Chondrocyte (in vitro differentiated cells): ENCODE measurements at regions not wholly inside any gene's neighbourhood (a gene's known extent, or its start where the extent isn't known, plus 50 kb on each side); places are given as distances from the start of the nearest gene placed in this dataset.
A peak's percentile ranks its signal among the peaks of the same experiment; 100 is the strongest.

Source experiments
- DNase-seq: peaks from one replicate; pipeline ENCODE4 v3.0.0; 2021; ENCODE audit warnings: mixed read lengths, low spot score
- H3K27ac Mint-ChIP-seq: one replicate; pipeline ENCODE4 v1.8.0; 2021; ENCODE audit warnings: mild to moderate bottlenecking, moderate library complexity, mixed read lengths; ENCODE audit not compliant: unreplicated experiment
- H3K27me3 Mint-ChIP-seq: 2 replicates; pipeline ENCODE4 v1.8.0; 2021; ENCODE audit warnings: low read depth, mixed read lengths
- H3K36me3 Mint-ChIP-seq: 2 replicates; pipeline ENCODE4 v1.8.0; 2021; ENCODE audit warnings: low read depth, mixed read lengths
- H3K4me1 Mint-ChIP-seq: 2 replicates; pipeline ENCODE4 v1.8.0; 2021; ENCODE audit warnings: low read depth, mild to moderate bottlenecking, mixed read lengths
- H3K4me3 Mint-ChIP-seq: one replicate; pipeline ENCODE4 v1.8.0; 2021; ENCODE audit warnings: mild to moderate bottlenecking, moderate library complexity, mixed read lengths; ENCODE audit not compliant: unreplicated experiment
- H3K9me3 Mint-ChIP-seq: 2 replicates; pipeline ENCODE4 v1.8.0; 2021; ENCODE audit warnings: low read depth, mixed read lengths
- CTCF ChIP-seq: fragments of 200-600 bp; sonication (generic); IDR thresholded peaks from 2 replicates; pipeline ENCODE4 v1.5.0; 2021; ENCODE audit warnings: antibody characterized with exemption, mild to moderate bottlenecking, moderate library complexity

GRCh38 chr3:18512007-18512406 is 86.9 kb upstream of the SATB1 start:
- Mint-ChIP-seq H3K4me1 (no peaks in the 10 kb centered on the region), H3K4me3 (no peak overlapping the region), H3K9me3 (peaks cover 5% of the 10 kb centered on the region), H3K27ac (no peak overlapping the region), H3K27me3 (peaks cover 11% of the 10 kb centered on the region), H3K36me3 (no peaks in the 10 kb centered on the region)
- DNase-seq: no peak
- TF ChIP-seq CTCF: no peak

GRCh38 chr3:18510947-18511346 is 85.8 kb upstream of the SATB1 start:
- no peaks in the 10 kb centered on the region for H3K4me1 Mint-ChIP-seq
- no peaks in the 10 kb centered on the region for H3K36me3 Mint-ChIP-seq
- H3K27me3 Mint-ChIP-seq: peaks cover 17% of the 10 kb centered on the region
- no peak for TF ChIP-seq CTCF
- H3K27ac Mint-ChIP-seq: no peak overlapping the region
- DNase-seq: no peak
- no peak overlapping the region for H3K4me3 Mint-ChIP-seq
- peaks cover 5% of the 10 kb centered on the region for H3K9me3 Mint-ChIP-seq

GRCh38 chr3:18507333-18507732 is 82.2 kb upstream of the SATB1 start:
- DNase-seq: no peak
- no peak for TF ChIP-seq CTCF
- peaks cover 4% of the 10 kb centered on the region for H3K4me1 Mint-ChIP-seq
- peaks cover 5% of the 10 kb centered on the region for H3K9me3 Mint-ChIP-seq
- H3K36me3 Mint-ChIP-seq: no peaks in the 10 kb centered on the region
- H3K4me3 Mint-ChIP-seq: no peak overlapping the region
- H3K27me3 Mint-ChIP-seq: peaks cover 17% of the 10 kb centered on the region
- H3K27ac Mint-ChIP-seq: no peak overlapping the region

- H3K27me3 Mint-ChIP-seq: peaks cover 10% of the 10 kb centered on the region
- H3K9me3 Mint-ChIP-seq: peaks cover 5% of the 10 kb centered on the region
- H3K27ac Mint-ChIP-seq: no peak overlapping the region
- no peak for TF ChIP-seq CTCF
- H3K4me1 Mint-ChIP-seq: peaks cover 12% of the 10 kb centered on the region
- DNase-seq: no peak
- no peaks in the 10 kb centered on the region for H3K36me3 Mint-ChIP-seq
- H3K4me3 Mint-ChIP-seq: no peak overlapping the region
These were observed 79.9 kb upstream of the SATB1 start for GRCh38 chr3:18505056-18505455.

GRCh38 chr3:18501679-18502343 is 76.7 kb upstream of the SATB1 start:
- DNase-seq: no peak
- H3K36me3 Mint-ChIP-seq: no peaks in the 10 kb centered on the region
- no peak overlapping the region for H3K4me3 Mint-ChIP-seq
- H3K9me3 Mint-ChIP-seq: no peaks in the 10 kb centered on the region
- TF ChIP-seq CTCF: no peak
- peaks cover 12% of the 10 kb centered on the region for H3K4me1 Mint-ChIP-seq
- peak overlapping the region; percentile 62 for H3K27ac Mint-ChIP-seq
- peaks cover 15% of the 10 kb centered on the region for H3K27me3 Mint-ChIP-seq
